GM18951 (cell line): ENCODE measurements at regions not wholly inside any gene's neighbourhood (a gene's known extent, or its start where the extent isn't known, plus 50 kb on each side); places are given as distances from the start of the nearest gene placed in this dataset.
"Not testable (repeated sequence)": the region's sequence is repeated elsewhere in the genome, so short reads cannot be mapped to it uniquely, and the experiment has no call there.

Experiments
- POLR2A ChIP-seq: IDR thresholded peaks from 4 replicates; pipeline ENCODE4 v1.6.1; 2011; ENCODE audit warnings: mild to moderate bottlenecking; ENCODE audit not compliant: insufficient read length, insufficient read depth; ENCODE audit errors: extremely low read depth
- in situ Hi-C: fragments of 300-500 bp; cut with MboI; formaldehyde crosslinking; loops from one replicate; pipeline ENCODE4 v1.12.0; 2022; ENCODE audit warnings: low sequenced_read_pairs, mixed read lengths, inconsistent platforms; ENCODE audit not compliant: unreplicated experiment

DNA sequence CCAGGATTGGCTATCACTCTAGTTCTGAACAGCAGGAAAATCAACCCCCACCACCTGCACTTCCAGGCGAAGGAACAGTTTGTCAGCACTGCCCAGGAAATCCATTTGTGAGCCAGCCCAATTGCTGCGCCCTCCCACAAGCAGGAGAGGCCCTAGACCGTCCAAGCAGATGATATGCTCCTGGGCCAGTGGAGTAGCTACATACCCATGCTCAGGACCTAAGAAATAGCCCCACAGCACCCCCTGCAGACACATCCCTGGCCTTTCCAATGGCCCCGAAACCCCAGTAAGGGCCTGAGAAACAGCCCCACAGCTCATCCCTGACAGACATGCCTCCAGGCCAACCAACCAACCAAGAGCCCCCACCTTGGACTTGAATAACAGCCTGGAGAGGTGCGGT, 111.5 kb upstream of the ZC3H11B start:
- in situ Hi-C loops = no loop called here
- no peak for TF ChIP-seq POLR2A

DNA sequence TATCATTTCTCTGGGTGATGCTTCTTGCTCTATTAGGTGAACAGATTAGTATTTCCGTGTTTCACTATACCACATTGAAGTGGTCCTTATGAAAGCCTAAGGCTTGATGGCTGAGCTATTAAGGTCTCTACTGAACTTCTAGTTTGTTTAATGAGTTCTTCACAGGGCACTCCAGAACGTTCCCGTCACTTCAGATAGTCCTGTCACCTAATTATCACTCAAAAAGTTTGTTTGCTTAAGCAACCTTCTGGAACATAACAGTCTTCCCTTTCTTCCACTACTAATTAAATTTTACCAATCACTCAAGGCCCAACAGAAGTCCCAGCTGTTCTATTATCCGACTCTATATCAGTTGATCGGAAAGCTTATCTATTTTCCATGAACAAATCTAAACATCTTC, 104.6 kb upstream of the ZC3H11B start:
- no peak for TF ChIP-seq POLR2A
- in situ Hi-C loops = no loop called here

DNA sequence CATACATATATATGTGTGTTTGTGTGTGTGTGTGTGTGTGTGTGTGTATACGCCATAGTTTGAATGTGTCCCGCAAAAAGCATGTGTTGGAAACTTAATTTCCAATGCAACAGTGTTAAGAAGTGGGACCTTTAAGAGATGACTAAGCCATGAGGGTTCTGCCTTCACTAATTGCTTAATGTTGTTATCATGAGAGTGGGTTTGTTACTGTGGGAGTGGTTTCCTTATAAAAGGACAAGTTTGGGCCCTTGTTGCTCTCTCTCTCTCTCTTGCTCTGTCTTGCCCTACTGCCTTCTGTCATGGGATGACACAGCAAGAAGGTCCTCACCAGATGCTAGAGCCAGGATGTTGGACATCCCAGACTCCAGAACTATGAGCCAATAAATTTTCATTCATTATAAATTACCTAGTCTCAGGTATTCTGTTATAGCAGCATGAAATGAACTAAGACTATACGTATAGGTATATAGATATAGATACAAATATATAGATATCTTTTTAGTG, 103.8 kb upstream of the ZC3H11B start:
- in situ Hi-C loops = no loop called here
- no peak for TF ChIP-seq POLR2A

DNA sequence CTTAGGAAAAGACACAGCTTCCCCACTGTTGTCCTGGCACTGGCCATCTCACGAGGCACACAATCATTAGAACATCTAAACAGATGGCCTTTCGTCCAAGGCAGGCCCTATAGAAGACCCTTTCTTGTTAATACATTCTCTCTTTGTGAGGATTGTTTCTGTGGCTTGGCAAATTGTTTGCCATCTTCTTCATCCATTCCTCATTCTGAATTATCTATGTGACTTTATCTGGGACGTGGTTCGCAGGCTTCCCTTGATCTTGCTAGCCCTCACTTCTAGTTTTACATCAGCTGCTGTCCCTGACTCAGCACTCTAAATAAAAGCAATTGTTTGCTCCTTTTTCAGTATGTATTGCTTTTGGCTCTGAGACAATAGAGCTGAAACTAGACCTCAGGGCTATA, 101.1 kb upstream of the ZC3H11B start:
- in situ Hi-C loops = no loop called here
- TF ChIP-seq POLR2A = no peak

DNA sequence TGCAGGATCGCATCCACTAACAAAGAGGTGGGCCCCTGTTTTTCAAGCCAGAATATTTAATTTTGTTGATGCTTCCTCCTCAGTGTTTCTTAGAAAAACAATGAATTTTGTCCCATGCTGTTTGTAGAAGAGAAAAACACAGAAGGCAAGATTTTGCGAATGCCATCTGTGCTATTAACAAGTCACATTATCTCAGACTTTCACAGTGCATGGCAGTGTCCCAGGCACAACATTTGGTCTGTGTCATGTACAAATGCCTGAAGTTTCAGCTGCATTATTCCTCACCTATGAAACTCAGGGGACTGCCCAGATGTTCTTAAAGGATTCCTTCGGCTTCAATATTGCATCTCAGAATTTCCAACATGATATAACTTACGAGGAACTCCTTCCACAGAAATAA, 99.6 kb upstream of the ZC3H11B start:
- in situ Hi-C loops = no loop called here
- no peak for TF ChIP-seq POLR2A

DNA sequence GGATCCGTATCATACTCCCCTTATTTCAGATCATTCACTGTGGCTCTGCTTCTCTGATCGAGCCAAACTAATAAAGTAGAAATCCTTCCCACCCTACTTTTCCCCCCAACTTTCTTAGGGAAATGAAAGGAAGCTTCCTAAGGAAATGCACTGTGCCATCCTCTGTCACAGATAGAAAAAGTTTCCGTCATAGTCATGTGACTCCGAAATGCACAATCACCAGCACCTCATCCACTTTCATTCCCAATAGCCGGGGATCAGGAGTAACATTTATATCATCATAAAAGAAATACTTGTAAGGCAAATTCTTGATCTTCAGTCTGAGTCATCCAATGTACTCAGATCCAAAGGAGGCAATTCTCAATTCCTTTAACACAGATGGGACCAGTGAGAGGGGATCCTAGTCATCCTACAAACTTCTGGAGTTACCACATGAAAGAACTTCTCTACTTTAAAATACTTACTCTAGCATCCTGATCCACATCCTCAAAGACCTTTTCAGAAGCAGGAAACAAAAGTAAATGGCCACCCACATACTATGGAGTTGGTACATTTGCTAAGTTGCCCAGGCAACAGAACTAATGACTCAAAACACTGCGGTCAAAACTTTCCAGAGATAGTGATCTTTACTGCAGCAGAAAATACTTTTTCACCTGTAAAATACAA, 97.8 kb upstream of the ZC3H11B start:
- no peak for TF ChIP-seq POLR2A
- in situ Hi-C loops = no loop called here

DNA sequence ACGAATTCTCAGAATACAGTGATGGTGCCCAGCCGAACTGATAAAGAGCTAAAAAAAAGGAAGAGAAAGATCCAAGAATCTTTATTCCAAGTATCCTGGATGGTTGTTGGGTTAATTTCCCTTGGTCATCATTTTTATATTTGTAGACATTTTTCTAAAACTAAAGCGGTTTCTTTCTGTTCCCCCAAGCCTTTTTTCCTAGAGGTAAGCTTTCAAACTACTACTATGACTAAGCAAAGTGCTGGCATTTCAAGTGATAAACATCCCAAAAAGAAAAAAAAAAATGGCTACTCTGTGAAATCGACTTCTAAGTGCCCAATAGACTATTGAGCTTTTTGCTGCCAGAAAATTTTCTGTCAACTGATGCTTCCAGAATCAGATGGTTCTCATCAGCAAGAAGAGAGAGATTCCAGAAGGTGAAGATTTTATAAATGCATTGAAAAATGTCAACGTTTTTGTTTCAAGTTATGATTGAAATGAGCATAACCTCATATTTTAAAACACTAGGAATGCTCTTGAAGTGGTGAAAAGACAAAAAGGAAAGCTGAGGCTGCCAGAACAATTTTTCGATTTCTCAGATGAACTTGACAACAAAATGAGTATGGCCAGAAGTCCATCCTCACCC, 96.1 kb upstream of the ZC3H11B start:
- TF ChIP-seq POLR2A = no peak
- in situ Hi-C loops = no loop called here

DNA sequence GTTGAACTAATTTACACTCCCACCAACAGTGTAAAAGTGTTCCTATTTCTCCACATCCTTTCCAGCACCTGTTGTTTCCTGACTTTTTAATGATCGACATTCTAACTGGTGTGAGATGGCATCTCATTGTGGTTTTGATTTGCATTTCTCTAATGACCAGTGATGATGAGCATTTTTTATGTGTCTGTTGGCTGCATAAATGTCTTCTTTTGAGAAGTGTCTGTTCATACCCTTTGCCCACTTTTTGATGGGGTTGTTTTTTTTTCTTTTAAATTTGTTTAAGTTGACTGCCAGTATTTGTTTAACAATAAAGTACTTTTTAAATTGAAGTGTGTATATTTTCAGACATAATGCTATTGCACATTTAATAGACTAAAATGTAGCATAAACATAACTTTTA, 95.0 kb upstream of the ZC3H11B start:
- in situ Hi-C loops = not testable (repeated sequence)

DNA sequence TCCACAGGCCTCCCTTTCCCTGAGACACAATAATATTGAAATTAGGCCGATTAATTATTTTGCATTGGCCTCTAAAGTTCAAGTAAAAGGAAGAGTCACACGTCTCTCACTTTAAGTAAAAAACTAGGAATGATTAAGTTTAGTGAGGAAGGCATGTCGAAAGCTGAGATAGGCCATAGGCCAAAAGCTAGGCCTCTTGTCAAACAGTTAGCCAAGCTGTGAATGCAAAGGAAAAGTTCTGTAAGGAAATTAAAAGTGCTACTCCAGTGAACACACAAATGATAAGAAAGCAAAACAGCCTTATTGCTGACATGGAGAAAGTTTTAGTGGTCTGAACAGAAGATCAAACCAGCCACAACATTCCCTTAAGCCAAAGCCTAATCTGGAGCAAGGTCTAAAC, 91.4 kb upstream of the ZC3H11B start:
- in situ Hi-C loops = not testable (repeated sequence)

DNA sequence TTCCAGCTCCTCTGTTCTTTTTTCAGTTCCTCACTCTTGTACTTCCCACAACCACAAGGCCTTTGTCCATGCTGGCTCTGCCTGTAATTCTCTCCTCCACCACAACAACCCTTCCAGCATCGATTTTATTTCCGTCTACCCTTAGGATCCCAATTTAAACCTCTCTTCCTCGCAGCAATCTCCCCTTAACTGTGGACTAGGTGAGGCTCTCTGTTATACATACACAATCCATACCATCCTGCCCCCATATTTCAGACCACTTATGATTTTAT, 90.4 kb upstream of the ZC3H11B start:
- no peak for TF ChIP-seq POLR2A
- in situ Hi-C loops = no loop called here

DNA sequence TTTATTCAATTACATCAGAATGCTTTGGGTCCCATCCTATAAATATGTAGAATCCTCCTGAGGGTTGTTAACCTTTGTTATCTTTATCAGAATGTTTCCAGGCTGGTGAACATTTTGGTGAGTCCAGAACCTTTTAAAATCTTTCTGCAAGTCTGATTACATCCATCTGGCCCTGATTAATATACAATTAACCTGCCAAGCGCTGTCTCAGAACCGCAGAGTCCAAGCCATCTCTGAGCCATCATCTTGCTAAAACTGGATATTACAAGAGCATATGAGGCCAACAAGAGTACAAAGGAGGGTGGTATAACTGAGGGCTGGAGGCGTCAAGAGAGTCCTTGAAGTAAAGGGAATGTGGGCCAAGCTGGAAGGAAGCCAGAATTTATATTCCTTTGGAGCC, 88.6 kb upstream of the ZC3H11B start:
- in situ Hi-C loops = no loop called here
- no peak for TF ChIP-seq POLR2A

DNA sequence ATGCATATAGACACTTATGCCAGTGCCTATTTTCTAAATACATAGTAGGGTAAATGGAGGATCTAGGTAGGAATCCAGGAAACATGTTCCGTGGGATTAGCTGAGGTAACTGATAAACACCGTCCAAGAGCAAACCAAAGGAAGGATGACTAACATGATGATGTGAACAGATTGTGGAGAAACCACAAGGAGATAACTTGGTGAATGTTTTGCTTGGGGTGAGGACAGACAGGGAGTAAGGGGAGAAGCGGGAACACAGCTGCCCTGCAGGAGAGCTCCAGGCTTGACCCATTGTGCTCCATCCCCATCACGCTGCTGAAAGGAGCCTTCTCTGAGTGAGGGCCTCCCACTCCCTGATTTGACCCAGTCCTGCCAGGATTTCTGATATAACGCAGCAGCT, 87.0 kb upstream of the ZC3H11B start:
- TF ChIP-seq POLR2A = no peak
- in situ Hi-C loops = no loop called here

DNA sequence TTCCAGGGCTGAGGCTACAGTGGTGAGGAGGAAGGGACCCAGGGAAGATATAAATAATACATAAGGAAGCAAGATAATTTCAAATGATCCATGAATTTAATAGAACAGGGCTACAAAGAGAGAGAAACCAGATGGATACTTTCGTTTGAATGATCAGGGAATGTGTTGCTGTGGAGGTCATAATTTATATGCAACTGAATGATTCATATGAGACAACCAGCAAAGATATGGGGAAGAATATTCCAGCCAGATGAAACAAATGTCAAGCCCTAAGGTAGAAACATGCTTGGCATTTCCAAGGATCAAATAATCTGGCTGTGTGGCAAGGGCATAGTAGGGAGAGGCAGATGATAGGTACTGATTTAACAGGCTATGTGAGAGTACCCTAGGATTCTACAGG, 84.8 kb upstream of the ZC3H11B start:
- in situ Hi-C loops = no loop called here
- TF ChIP-seq POLR2A = no peak

DNA sequence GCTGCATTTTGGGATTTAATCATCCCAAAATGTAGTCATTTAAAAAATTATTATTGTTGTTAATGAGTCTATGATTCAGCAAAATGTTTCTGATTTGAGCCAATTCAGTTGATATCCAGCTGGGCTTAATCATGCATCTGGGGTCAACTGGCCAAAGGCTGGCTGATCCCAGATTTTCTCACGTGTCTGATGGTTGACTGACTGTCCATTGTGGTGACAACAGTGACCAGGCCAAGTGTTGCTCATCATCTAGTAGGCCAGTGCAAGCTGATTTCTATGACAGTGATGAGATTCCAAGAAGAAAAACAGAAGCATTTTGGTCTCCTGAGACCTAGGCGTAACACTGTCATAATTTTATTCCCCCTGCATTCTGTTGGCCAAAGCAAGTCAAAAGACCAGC, 80.1 kb upstream of the ZC3H11B start:
- in situ Hi-C loops = no loop called here
- TF ChIP-seq POLR2A = no peak

DNA sequence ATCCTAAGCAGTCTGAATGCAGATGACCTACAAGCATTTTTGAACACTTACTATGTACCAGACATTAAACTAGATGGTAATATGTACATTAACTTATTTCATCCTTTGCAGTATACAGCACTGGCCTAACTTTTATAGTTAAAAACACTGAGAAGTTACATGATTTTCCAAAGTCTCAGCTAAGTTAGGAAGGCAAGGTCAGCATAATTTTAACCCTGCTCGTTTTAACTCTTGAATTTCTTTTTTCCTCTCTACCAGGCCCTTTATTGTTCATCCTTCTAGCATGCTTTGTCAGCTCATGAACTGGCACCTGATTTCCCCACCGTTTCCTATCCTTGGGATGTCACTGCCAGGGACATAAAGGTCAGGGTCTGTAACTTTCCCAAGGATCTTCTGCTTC, 76.9 kb upstream of the ZC3H11B start:
- in situ Hi-C loops = no loop called here
- no peak for TF ChIP-seq POLR2A
